K562 (cell line): ENCODE measurements at regions not wholly inside any gene's neighbourhood (a gene's known extent, or its start where the extent isn't known, plus 50 kb on each side); places are given as distances from the start of the nearest gene placed in this dataset.

Experiments
- ATAC-seq: fragments of 200-7000 bp; cut with Tn5 transposase; 3 replicates; pipeline ENCODE4 v1.9.1; 2020; ENCODE audit warnings: moderate library complexity
- BruUV-seq: library from RNA; stranded (reverse); fragments of 400-500 nt; replicated peaks from 2 replicates; lab custom pipeline; 2021; lab: Mats Ljungman, UMichigan
- CTCF ChIA-PET: fragments of 300-600 bp; formaldehyde crosslinking; extraction: SDS; loops from one replicate; lab custom pipeline; 2021; ENCODE audit warnings: low intra/inter-chr PET ratio; lab: Yijun Ruan, JAX
- POLR2A ChIA-PET: fragments of 300-600, 350-650 bp; sonication (Branson Sonifier 250); formaldehyde crosslinking; extraction: SDS; loops from one replicate; lab custom pipeline; 2021; ENCODE audit warnings: antibody characterized with exemption, inconsistent platforms; lab: Yijun Ruan, JAX
- DNase-seq, 4 experiments: peaks; one replicate each; pipeline versions ENCODE4 v3.0.0 to v3.0.0-alpha.2; 2011 to 2018; ENCODE audit warnings: low spot score in 3 of 4, mixed read lengths in 3 of 4; ENCODE audit errors: extremely low read depth in 1 of 4
- FAIRE-seq: peaks from 2 replicates; lab custom pipeline; 2011; peaks lifted over from hg19 to GRCh38; lab: Jason Lieb, UNC
- H2AFZ ChIP-seq: 2 replicates; pipeline ENCODE4 v1.6.0; 2011; ENCODE audit warnings: low read depth, low read length, control low read depth, inconsistent platforms
- H3K27ac ChIP-seq: fragments of 200-600 bp; 3 replicates; pipeline ENCODE4 v1.8.0; 2011; ENCODE audit warnings: low read depth, mild to moderate bottlenecking, control low read depth, inconsistent platforms, low read length, moderate library complexity, mixed read lengths; ENCODE audit errors: extremely low read depth
- H3K27me3 ChIP-seq, 2 experiments: fragments of 300-600 bp in 1 of 2; 2 replicates in 1 of 2; 3 replicates in 1 of 2; pipeline versions ENCODE4 v1.6.0 to v1.8.0; 2011; ENCODE audit warnings: inconsistent platforms in 2 of 2, low read length in 2 of 2, mild to moderate bottlenecking in 1 of 2, mixed read lengths in 1 of 2, moderate library complexity in 1 of 2; ENCODE audit not compliant: control insufficient read depth in 2 of 2, insufficient read depth in 2 of 2
- H3K36me3 ChIP-seq: fragments of 300-600 bp; 3 replicates; pipeline ENCODE4 v1.8.0; 2011; ENCODE audit warnings: mild to moderate bottlenecking, low read length, inconsistent platforms; ENCODE audit not compliant: control insufficient read depth, insufficient read depth
- H3K4me1 ChIP-seq, 2 experiments: fragments of 200-600 bp in 1 of 2; replicated peaks in 1 of 2; 2 replicates in 1 of 2; 3 replicates in 1 of 2; pipeline versions ENCODE4 v1.5.1 to v1.8.0; 2011; ENCODE audit warnings: inconsistent platforms in 2 of 2, low read length in 2 of 2, mild to moderate bottlenecking in 1 of 2, mixed read lengths in 1 of 2, moderate library complexity in 1 of 2; ENCODE audit not compliant: control insufficient read depth in 2 of 2, insufficient read depth in 2 of 2
- H3K4me2 ChIP-seq: 2 replicates; pipeline ENCODE4 v1.6.1; 2011; ENCODE audit warnings: low read length, control low read depth, inconsistent platforms, mixed read lengths; ENCODE audit not compliant: insufficient read depth
- H3K4me3 ChIP-seq: fragments of 200-600 bp; sonication (generic), shearing (Covaris generic); 2 replicates; pipeline ENCODE4 v1.5.1; 2016; ENCODE audit warnings: control low read depth, inconsistent platforms
- H3K79me2 ChIP-seq: fragments of 200-600 bp; 3 replicates; pipeline ENCODE4 v1.8.0; 2011; ENCODE audit warnings: low read length, inconsistent platforms; ENCODE audit not compliant: control insufficient read depth, insufficient read depth
- H3K9ac ChIP-seq, 2 experiments: 2 replicates each; pipeline versions ENCODE4 v1.6.0 to v1.6.1; 2011; ENCODE audit warnings: low read depth in 2 of 2, low read length in 2 of 2, control low read depth in 1 of 2, inconsistent platforms in 1 of 2, mild to moderate bottlenecking in 1 of 2, mixed read lengths in 1 of 2; ENCODE audit not compliant: insufficient read depth in 1 of 2
- H3K9me1 ChIP-seq: one replicate; pipeline ENCODE4 v1.6.0; 2011; ENCODE audit warnings: inconsistent platforms, mild to moderate bottlenecking, low read length, moderate library complexity; ENCODE audit not compliant: control insufficient read depth, insufficient read depth
- H3K9me3 ChIP-seq: replicated peaks from 2 replicates; pipeline ENCODE4 v1.5.1; 2011; ENCODE audit warnings: low read depth, low read length, inconsistent platforms; ENCODE audit not compliant: control insufficient read depth, insufficient read depth
- H4K20me1 ChIP-seq: replicated peaks from 2 replicates; pipeline ENCODE4 v1.6.1; 2011; ENCODE audit warnings: low read length, inconsistent platforms, mixed read lengths; ENCODE audit not compliant: control insufficient read depth, insufficient read depth
- ARID1B ChIP-seq: fragments of 450-650 bp; IDR thresholded peaks from 2 replicates; pipeline ENCODE4 v1.6.1; 2016; ENCODE audit warnings: antibody characterized with exemption, mild to moderate bottlenecking, inconsistent platforms
- ATF7 ChIP-seq: fragments of 450-650 bp; IDR thresholded peaks from 2 replicates; pipeline ENCODE4 v1.7.1; 2014; ENCODE audit warnings: mild to moderate bottlenecking, moderate library complexity
- BCOR ChIP-seq: fragments of 450-650 bp; IDR thresholded peaks from 2 replicates; pipeline ENCODE4 v1.6.1; 2016
- CBX1 ChIP-seq: sonication (generic); IDR thresholded peaks from 2 replicates; pipeline ENCODE4 v1.6.1; 2016; ENCODE audit warnings: antibody characterized with exemption, low read depth, mild to moderate bottlenecking
- FOXA1 ChIP-seq: fragments of 450-650 bp; IDR thresholded peaks from 2 replicates; pipeline ENCODE4 v1.6.1; 2016; ENCODE audit warnings: mild to moderate bottlenecking, borderline replicate concordance
- GATA2 ChIP-seq: sonication (generic); formaldehyde crosslinking; IDR thresholded peaks from 2 replicates; pipeline ENCODE4 v1.4.0; 2020; ENCODE audit warnings: mild to moderate bottlenecking, missing genetic modification reagents
- NUFIP1 ChIP-seq: fragments of 450-650 bp; IDR thresholded peaks from 2 replicates; pipeline ENCODE4 v1.6.1; 2018; ENCODE audit not compliant: partially characterized antibody
- PPARD ChIP-seq: fragments of 250-450 bp; sonication (Bioruptor Pico); IDR thresholded peaks from 2 replicates; pipeline ENCODE4 v1.8.0; 2022; ENCODE audit warnings: inconsistent platforms, mild to moderate bottlenecking, moderate library complexity
- RAD51 ChIP-seq: fragments of 450-650 bp; IDR thresholded peaks from 2 replicates; pipeline ENCODE4 v1.7.1; 2016; ENCODE audit warnings: low read depth, mild to moderate bottlenecking, borderline replicate concordance
- SMARCB1 ChIP-seq: IDR thresholded peaks from 2 replicates; pipeline ENCODE4 v1.6.1; 2011; ENCODE audit warnings: improper control_type of control experiment, low read depth; ENCODE audit not compliant: insufficient read length
- ZBTB17 ChIP-seq: fragments of 450-650 bp; formaldehyde crosslinking; IDR thresholded peaks from 2 replicates; pipeline ENCODE4 v1.4.0; 2020; ENCODE audit warnings: mild to moderate bottlenecking
- ZNF133 ChIP-seq: fragments of 250-450 bp; sonication (Bioruptor Pico); IDR thresholded peaks from 2 replicates; pipeline ENCODE4 v1.4.0; 2020; ENCODE audit warnings: mild to moderate bottlenecking
- WGBS: fragments of 100-300 bp; shearing (Covaris generic); methylation state at CpG from one replicate; pipeline ENCODE4 v1.1.6; 2016; ENCODE audit warnings: low coverage, mixed read lengths; ENCODE audit not compliant: insufficient coverage; ENCODE audit errors: missing lambda C conversion rate; 5-methylcytosine and 5-hydroxymethylcytosine counted together
- in situ Hi-C: fragments of 300-500 bp; cut with MboI; formaldehyde crosslinking; loops from 4 replicates; pipeline ENCODE4 v1.15.0; 2018; ENCODE audit warnings: inconsistent platforms, mixed read lengths
- intact Hi-C: fragments of 100-400 bp; cut with micrococcal nuclease; formaldehyde crosslinking; loops from 2 replicates; pipeline ENCODE4 v1.14.2; 2022
- TF ChIP-seq, protein P1 (sequence below): fragments of 450-650 bp; IDR thresholded peaks from 2 replicates; pipeline ENCODE4 v1.6.1; 2016; ENCODE audit warnings: low read depth

DNA sequence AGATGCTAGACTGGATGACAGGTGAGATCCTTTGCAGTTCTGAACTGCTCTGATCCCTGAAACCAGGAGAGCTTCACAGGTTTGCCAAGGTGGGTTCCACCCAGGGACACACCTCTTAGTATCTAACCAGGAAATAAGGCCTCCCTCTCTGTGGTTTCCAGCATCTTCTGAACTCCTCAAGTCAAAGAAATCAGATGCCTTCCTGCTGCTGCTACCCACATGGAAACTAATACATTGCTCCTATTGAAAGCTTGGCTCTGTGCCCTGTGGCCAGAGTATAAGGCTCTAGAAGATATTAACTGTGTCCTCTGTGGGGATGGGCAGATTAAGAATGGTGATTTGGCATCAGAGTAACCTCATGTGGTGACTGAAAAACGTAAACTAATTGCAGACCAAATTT is 75.0 kb upstream of the MRPS6 start:
- Histone ChIP-seq H2AFZ (0 out of 2 replicates have a peak overlapping the region, but pooled peaks have one; percentile 3), H3K27me3 (0 out of 5 replicates have a peak, but pooled peaks cover 0 to 4% of the 10 kb centered on the region in 2 experiments), H3K4me2 (no peak overlapping the region), H3K9me3 (no peaks in the 10 kb centered on the region), H3K27ac (no peak overlapping the region), H3K4me1 (peaks cover 5 to 8% of the 10 kb centered on the region in 2 experiments; a peak in 3 of 5 replicates), H3K79me2 (no peaks in the 10 kb centered on the region), H3K36me3 (no peaks in the 10 kb centered on the region), H3K9ac (no peak overlapping the region), H3K4me3 (no peak overlapping the region), H4K20me1 (no peaks in the 10 kb centered on the region), H3K9me1 (no peaks in the 10 kb centered on the region)
- POLR2A ChIA-PET: no interaction called here
- 0% methylated on average over 1 of the region's 1 CpG for WGBS
- TF ChIP-seq ZBTB17: no peak
- TF ChIP-seq SMARCB1: no peak
- TF ChIP-seq ATF7: no peak
- TF ChIP-seq CBX1: no peak
- TF ChIP-seq ZNF133 (CRISPR knock-in tag): no peak
- no peak for TF ChIP-seq BCOR
- TF ChIP-seq FOXA1: no peak
- TF ChIP-seq PPARD (CRISPR knock-in tag): no peak
- no peak for TF ChIP-seq NUFIP1
- TF ChIP-seq RAD51: no peak
- TF ChIP-seq, protein P1, sequence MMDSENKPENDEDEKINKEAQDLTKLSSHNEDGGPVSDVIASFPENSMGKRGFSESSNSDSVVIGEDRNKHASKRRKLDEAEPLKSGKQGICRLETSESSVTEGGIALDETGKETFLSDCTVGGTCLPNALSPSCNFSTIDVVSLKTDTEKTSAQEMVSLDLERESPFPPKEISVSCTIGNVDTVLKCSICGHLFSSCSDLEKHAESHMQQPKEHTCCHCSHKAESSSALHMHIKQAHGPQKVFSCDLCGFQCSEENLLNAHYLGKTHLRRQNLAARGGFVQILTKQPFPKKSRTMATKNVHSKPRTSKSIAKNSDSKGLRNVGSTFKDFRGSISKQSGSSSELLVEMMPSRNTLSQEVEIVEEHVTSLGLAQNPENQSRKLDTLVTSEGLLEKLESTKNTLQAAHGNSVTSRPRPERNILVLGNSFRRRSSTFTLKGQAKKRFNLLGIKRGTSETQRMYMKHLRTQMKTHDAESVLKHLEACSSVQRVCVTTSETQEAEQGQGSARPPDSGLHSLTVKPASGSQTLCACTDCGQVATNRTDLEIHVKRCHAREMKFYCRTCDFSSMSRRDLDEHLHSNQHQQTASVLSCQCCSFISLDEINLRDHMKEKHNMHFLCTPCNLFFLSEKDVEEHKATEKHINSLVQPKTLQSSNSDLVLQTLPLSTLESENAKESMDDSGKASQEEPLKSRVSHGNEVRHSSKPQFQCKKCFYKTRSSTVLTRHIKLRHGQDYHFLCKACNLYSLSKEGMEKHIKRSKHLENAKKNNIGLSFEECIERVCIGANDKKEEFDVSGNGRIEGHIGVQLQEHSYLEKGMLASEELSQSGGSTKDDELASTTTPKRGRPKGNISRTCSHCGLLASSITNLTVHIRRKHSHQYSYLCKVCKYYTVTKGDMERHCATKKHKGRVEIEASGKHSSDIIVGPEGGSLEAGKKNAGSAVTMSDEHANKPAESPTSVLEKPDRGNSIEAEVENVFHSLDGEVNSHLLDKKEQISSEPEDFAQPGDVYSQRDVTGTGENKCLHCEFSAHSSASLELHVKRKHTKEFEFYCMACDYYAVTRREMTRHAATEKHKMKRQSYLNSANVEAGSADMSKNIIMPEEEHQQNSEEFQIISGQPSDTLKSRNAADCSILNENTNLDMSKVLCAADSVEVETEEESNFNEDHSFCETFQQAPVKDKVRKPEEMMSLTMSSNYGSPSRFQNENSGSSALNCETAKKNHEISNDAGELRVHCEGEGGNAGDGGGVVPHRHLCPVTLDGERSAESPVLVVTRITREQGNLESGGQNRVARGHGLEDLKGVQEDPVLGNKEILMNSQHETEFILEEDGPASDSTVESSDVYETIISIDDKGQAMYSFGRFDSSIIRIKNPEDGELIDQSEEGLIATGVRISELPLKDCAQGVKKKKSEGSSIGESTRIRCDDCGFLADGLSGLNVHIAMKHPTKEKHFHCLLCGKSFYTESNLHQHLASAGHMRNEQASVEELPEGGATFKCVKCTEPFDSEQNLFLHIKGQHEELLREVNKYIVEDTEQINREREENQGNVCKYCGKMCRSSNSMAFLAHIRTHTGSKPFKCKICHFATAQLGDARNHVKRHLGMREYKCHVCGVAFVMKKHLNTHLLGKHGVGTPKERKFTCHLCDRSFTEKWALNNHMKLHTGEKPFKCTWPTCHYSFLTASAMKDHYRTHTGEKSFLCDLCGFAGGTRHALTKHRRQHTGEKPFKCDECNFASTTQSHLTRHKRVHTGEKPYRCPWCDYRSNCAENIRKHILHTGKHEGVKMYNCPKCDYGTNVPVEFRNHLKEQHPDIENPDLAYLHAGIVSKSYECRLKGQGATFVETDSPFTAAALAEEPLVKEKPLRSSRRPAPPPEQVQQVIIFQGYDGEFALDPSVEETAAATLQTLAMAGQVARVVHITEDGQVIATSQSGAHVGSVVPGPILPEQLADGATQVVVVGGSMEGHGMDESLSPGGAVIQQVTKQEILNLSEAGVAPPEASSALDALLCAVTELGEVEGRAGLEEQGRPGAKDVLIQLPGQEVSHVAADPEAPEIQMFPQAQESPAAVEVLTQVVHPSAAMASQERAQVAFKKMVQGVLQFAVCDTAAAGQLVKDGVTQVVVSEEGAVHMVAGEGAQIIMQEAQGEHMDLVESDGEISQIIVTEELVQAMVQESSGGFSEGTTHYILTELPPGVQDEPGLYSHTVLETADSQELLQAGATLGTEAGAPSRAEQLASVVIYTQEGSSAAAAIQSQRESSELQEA: no peak
- no peak for TF ChIP-seq ARID1B
- no peak for TF ChIP-seq GATA2 (CRISPR knock-in tag)
- CTCF ChIA-PET: no interaction called here
- intact Hi-C loops: no loop called here
- in situ Hi-C loops: no loop called here
- ATAC-seq (no peak), FAIRE-seq (no peak), DNase-seq (no peak)
- no TSS peak for BruUV-seq
